LNCaP clone FGC (cell line): ENCODE measurements at regions not wholly inside any gene's neighbourhood (a gene's known extent, or its start where the extent isn't known, plus 50 kb on each side); places are given as distances from the start of the nearest gene placed in this dataset.

Experiments
- DNase-seq: peaks from one replicate; pipeline ENCODE4 v3.0.0-alpha.2; 2011; ENCODE audit warnings: low read depth
- H3K4me3 ChIP-seq: 2 replicates; pipeline ENCODE4 v1.5.1; 2011; ENCODE audit warnings: mild to moderate bottlenecking, low read depth, low read length, control low read depth
- TF ChIP-seq, protein P1 (sequence below): IDR thresholded peaks from 2 replicates; pipeline ENCODE4 v1.5.1; 2012; ENCODE audit warnings: mild to moderate bottlenecking; ENCODE audit not compliant: control insufficient read depth, insufficient read depth; ENCODE audit errors: extremely low read depth

DNA sequence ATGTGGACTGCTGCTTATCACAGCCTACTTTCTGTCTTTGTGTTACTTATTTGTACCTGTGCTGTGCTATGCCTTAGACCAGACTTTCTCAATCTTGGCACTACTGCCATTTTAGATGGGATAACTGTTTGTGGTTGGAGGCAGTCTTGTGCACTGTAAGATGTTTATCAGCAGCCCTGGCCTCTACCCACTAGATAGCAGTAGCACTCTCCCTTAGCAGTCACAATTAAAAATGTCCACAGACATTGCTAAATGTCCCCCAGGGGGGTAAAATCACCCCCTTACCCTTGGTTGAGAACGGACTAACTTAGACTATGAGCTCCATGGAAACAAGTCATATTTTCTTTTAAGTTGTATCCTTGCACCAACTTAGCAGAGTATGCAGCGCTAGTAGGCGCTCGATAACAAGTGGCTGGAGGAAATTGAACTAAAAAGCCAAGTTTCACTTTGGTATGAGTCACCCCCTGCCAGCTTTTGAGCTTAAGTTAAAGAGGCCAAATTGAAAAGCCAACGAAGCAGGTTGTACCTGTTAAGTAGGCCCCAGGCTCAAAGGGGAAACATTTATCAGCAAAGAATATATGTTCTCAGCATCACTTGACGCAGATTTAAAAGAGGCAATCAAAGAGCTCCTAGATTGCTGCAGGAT is 304.8 kb upstream of the SORL1-AS1 start:
- no peak for DNase-seq
- H3K4me3 ChIP-seq, result no peak overlapping the region
- TF ChIP-seq, protein P1, sequence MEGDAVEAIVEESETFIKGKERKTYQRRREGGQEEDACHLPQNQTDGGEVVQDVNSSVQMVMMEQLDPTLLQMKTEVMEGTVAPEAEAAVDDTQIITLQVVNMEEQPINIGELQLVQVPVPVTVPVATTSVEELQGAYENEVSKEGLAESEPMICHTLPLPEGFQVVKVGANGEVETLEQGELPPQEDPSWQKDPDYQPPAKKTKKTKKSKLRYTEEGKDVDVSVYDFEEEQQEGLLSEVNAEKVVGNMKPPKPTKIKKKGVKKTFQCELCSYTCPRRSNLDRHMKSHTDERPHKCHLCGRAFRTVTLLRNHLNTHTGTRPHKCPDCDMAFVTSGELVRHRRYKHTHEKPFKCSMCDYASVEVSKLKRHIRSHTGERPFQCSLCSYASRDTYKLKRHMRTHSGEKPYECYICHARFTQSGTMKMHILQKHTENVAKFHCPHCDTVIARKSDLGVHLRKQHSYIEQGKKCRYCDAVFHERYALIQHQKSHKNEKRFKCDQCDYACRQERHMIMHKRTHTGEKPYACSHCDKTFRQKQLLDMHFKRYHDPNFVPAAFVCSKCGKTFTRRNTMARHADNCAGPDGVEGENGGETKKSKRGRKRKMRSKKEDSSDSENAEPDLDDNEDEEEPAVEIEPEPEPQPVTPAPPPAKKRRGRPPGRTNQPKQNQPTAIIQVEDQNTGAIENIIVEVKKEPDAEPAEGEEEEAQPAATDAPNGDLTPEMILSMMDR, result no peak

DNA sequence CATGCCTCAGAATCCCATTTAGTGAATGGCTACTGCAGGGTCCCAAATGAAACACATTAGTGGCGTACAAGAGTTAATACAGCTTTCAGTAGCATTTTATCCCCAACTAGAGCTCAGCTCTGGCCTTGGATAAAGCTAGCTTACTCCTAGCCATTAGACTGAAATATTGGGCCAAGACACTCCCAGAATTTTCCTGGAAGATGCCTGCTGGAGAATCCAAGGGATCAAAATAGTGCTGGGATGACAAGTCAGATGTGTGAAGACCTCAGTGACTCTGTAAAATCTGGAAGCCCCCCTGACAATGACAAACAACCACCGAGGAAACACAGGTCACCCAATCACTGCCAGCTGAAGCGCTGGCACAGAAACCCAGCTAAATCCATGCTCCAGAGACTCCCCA is 303.1 kb upstream of the SORL1-AS1 start:
- H3K4me3 ChIP-seq, result no peak overlapping the region
- DNase-seq, result no peak
- TF ChIP-seq, protein P1, result no peak

DNA sequence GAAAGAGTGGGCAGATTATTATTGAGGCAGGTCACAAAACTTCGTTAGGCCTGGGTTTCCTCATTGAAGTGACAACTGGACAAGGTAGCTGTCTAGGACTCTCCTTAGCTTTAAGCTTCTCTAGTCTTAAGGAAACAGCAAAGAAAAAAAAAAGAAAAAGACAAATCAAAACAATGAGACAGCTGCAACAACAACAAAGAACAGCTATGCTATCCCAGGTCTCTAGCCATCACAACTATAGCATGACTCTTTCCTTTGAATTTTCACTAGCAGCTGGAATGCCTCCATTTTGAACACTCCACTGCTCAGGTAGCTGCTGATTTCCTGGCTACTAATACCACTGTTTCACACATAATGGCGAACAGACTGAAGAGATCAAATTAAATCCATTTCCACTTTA is 302.4 kb upstream of the SORL1-AS1 start:
- no peak overlapping the region for H3K4me3 ChIP-seq
- no peak for DNase-seq
- TF ChIP-seq, protein P1, result no peak

DNA sequence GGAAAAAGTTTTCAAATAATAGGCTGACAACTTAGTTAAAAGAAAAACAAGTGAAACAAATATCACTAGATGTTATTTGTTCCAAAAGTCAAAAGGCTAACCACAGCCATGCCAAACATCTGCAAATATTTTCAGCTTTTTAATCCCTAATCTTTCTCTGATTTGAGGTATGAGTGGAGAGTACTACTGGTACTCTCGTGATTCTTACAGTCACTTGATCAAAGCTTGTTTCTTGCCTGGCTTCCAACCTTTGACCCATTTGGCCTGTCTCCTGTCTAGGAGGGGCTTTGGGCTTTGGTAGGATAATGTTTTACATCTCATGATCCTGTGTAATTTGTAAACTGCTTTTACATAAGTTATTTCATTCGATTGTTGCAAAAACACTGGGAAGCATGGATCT is 301.8 kb upstream of the SORL1-AS1 start:
- H3K4me3 ChIP-seq, result no peak overlapping the region
- no peak for DNase-seq
- TF ChIP-seq, protein P1, result no peak

DNA sequence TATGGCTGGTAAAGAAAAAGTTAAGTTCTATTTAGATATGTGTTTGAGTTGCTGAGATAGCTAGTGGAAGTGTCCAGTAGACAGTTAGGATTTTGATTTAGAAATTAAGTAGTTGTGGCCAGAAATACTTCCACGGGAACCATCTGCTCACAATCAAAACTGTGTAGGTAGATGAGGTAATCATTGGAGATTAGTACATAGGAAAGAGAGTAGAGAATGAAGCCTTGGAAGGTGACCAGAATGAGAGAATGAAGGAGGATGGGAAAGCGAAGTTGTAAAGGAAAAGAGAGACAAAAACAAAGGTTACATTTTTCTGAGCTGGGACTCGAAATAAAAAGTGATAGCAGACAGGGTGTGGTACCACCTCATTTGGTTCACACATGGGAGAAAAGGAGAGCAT is 296.9 kb upstream of the SORL1-AS1 start:
- no peak for DNase-seq
- H3K4me3 ChIP-seq, result no peak overlapping the region
- TF ChIP-seq, protein P1, result no peak

DNA sequence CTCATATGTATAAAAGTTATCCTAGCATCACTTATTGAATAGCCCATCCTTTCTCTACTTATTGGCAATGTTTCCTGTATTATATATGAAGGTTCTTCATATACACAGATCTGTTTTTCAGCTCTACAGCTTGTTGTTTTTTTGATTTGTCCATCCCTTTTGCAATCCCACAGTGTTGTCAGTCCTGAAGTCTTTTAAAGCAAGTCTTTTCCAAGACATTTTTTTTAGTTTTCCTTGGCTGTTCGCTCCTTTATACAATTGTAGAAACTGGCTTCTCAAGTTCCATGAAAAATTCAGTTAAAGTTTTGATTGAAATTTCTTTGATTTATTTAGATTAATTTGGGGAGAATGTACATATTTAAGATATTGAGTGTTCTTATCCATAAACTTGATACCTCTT is 295.3 kb upstream of the SORL1-AS1 start:
- DNase-seq, result no peak
- no peak overlapping the region for H3K4me3 ChIP-seq
- TF ChIP-seq, protein P1, result no peak

DNA sequence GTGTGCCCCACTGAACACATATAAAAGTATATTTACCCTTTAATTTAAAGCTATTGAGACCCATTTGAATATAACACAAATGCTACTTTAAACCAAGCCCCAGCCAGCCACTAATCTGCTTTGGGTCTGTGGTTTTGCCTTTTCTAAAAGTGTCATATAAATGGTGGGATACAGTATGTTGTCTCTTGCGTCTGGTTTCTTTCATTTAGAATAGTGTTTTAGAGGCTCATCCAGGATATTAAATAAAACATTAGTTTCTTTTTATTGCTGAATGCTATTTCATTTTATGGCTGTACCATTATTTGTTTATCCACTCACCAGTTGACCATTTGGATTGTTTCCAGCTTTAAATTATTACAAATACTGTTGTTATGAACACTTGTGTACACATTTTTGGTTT is 290.5 kb upstream of the SORL1-AS1 start:
- TF ChIP-seq, protein P1, result no peak
- H3K4me3 ChIP-seq, result no peak overlapping the region
- no peak for DNase-seq
